Fibroblast of lung (primary cell): ENCODE measurements at regions not wholly inside any gene's neighbourhood (a gene's known extent, or its start where the extent isn't known, plus 50 kb on each side); places are given as distances from the start of the nearest gene placed in this dataset.

Experiments
- DNase-seq, 2 donors: peaks; one replicate each; pipeline versions ENCODE4 v3.0.0 to v3.0.0-alpha.2; 2010; ENCODE audit warnings: low read depth in 2 of 2
- H2AFZ ChIP-seq: 2 replicates; pipeline ENCODE4 v1.5.1; 2012; ENCODE audit warnings: low read length, control low read depth, inconsistent platforms
- H3K27ac ChIP-seq: 2 replicates; pipeline ENCODE4 v1.5.1; 2011; ENCODE audit warnings: low read length, control low read depth; ENCODE audit not compliant: insufficient read depth
- H3K27me3 ChIP-seq: 2 replicates; pipeline ENCODE4 v1.5.1; 2011; ENCODE audit warnings: mild to moderate bottlenecking, low read length; ENCODE audit not compliant: control insufficient read depth, insufficient read depth
- H3K36me3 ChIP-seq: 2 replicates; pipeline ENCODE4 v1.5.1; 2011; ENCODE audit warnings: low read length; ENCODE audit not compliant: control insufficient read depth, insufficient read depth
- H3K4me1 ChIP-seq: 2 replicates; pipeline ENCODE4 v1.5.1; 2011; ENCODE audit warnings: low read length; ENCODE audit not compliant: control insufficient read depth, insufficient read depth; ENCODE audit errors: extremely low read depth
- H3K4me2 ChIP-seq: 2 replicates; pipeline ENCODE4 v1.5.1; 2011; ENCODE audit warnings: low read length, control low read depth; ENCODE audit not compliant: insufficient read depth; ENCODE audit errors: extremely low read depth
- H3K4me3 ChIP-seq, 4 experiments: fragments of 200-600 bp in 1 of 4; sonication (generic) in 1 of 4; replicated peaks in 1 of 4; 2 replicates each; pipeline ENCODE4 v1.5.1; 2011 to 2016; ENCODE audit warnings: low read length in 4 of 4, low read depth in 3 of 4, mild to moderate bottlenecking in 3 of 4, control low read depth in 2 of 4, inconsistent platforms in 1 of 4, mixed read lengths in 1 of 4; ENCODE audit not compliant: insufficient read depth in 1 of 4; ENCODE audit errors: control extremely low read depth in 1 of 4
- H3K79me2 ChIP-seq: 2 replicates; pipeline ENCODE4 v1.5.1; 2012; ENCODE audit warnings: mild to moderate bottlenecking, low read length, inconsistent platforms; ENCODE audit not compliant: control insufficient read depth, insufficient read depth
- H3K9ac ChIP-seq: 2 replicates; pipeline ENCODE4 v1.5.1; 2011; ENCODE audit warnings: mild to moderate bottlenecking, low read length, control low read depth; ENCODE audit not compliant: insufficient read depth
- H3K9me3 ChIP-seq: 2 replicates; pipeline ENCODE4 v1.5.1; 2012; ENCODE audit warnings: low read depth, low read length; ENCODE audit not compliant: control insufficient read depth, insufficient read depth
- H4K20me1 ChIP-seq: 2 replicates; pipeline ENCODE4 v1.5.1; 2011; ENCODE audit warnings: low read length; ENCODE audit not compliant: control insufficient read depth, insufficient read depth; ENCODE audit errors: extremely low read depth
- CTCF ChIP-seq, 2 donors: IDR thresholded peaks in 1 of 2; conservative IDR thresholded peaks in 1 of 2; 1 replicate in 1 of 2; 2 replicates in 1 of 2; pipeline ENCODE4 v1.5.1; 2011 to 2012; ENCODE audit warnings: low read length in 2 of 2, control low read depth in 1 of 2, inconsistent platforms in 1 of 2, low read depth in 1 of 2, mild to moderate bottlenecking in 1 of 2
- EZH2 ChIP-seq: IDR thresholded peaks from 2 replicates; pipeline ENCODE4 v1.5.1; 2012; ENCODE audit warnings: low read length, control low read depth, mild to moderate bottlenecking; ENCODE audit errors: missing control alignments

- Histone ChIP-seq H3K4me3 (no peak overlapping the region), H4K20me1 (no peaks in the 10 kb centered on the region), H3K36me3 (no peaks in the 10 kb centered on the region), H3K27me3 (no peaks in the 10 kb centered on the region), H3K9me3 (no peaks in the 10 kb centered on the region), H3K4me1 (no peaks in the 10 kb centered on the region), H3K4me2 (no peak overlapping the region), H3K27ac (no peak overlapping the region), H3K79me2 (no peaks in the 10 kb centered on the region), H3K9ac (no peak overlapping the region), H2AFZ (no peak overlapping the region)
- no peak for DNase-seq
- TF ChIP-seq EZH2 (no peak), CTCF (conservative IDR thresholded peaks at IDR 0.05 in 1 of 2, IDR thresholded peaks at IDR 0.05 in 1 of 2; ENCODE audit: low read depth in 1 of 2, low read length in 2 of 2) (no peak)
These were observed 160.3 kb upstream of the SYT13 start for GRCh38 chr11:45446434-45446833.

GRCh38 chr11:45444796-45445195 lies 158.7 kb upstream of the SYT13 start:
- H3K9me3 ChIP-seq = no peaks in the 10 kb centered on the region
- no peak overlapping the region for H3K27ac ChIP-seq
- no peak overlapping the region for H2AFZ ChIP-seq
- no peaks in the 10 kb centered on the region for H3K27me3 ChIP-seq
- H3K9ac ChIP-seq = no peak overlapping the region
- no peaks in the 10 kb centered on the region for H4K20me1 ChIP-seq
- TF ChIP-seq CTCF (conservative IDR thresholded peaks at IDR 0.05 in 1 of 2, IDR thresholded peaks at IDR 0.05 in 1 of 2; ENCODE audit: low read depth in 1 of 2, low read length in 2 of 2) (no peak), EZH2 (no peak)
- no peaks in the 10 kb centered on the region for H3K4me1 ChIP-seq
- H3K4me2 ChIP-seq = no peak overlapping the region
- no peaks in the 10 kb centered on the region for H3K36me3 ChIP-seq
- DNase-seq = no peak
- no peaks in the 10 kb centered on the region for H3K79me2 ChIP-seq
- no peak overlapping the region for H3K4me3 ChIP-seq

GRCh38 chr11:45440111-45440510 lies 154.0 kb upstream of the SYT13 start:
- Histone ChIP-seq H3K9me3 (no peaks in the 10 kb centered on the region), H3K79me2 (no peaks in the 10 kb centered on the region), H4K20me1 (no peaks in the 10 kb centered on the region), H3K4me1 (no peaks in the 10 kb centered on the region), H3K9ac (no peak overlapping the region), H2AFZ (no peak overlapping the region), H3K27ac (no peak overlapping the region), H3K36me3 (no peaks in the 10 kb centered on the region), H3K4me2 (no peak overlapping the region), H3K4me3 (no peak overlapping the region), H3K27me3 (no peaks in the 10 kb centered on the region)
- no peak for TF ChIP-seq EZH2
- no peak for TF ChIP-seq CTCF (conservative IDR thresholded peaks at IDR 0.05 in 1 of 2, IDR thresholded peaks at IDR 0.05 in 1 of 2; ENCODE audit: low read depth in 1 of 2, low read length in 2 of 2)
- no peak for DNase-seq
